A673 (cell line): ENCODE measurements at regions not wholly inside any gene's neighbourhood (a gene's known extent, or its start where the extent isn't known, plus 50 kb on each side); places are given as distances from the start of the nearest gene placed in this dataset.

ENCODE experiments used
- BruUV-seq: library from RNA; stranded (reverse); fragments of 400-500 nt; replicated peaks from 2 replicates; lab custom pipeline; 2021; lab: Mats Ljungman, UMichigan
- CTCF ChIA-PET: fragments of 300-600 bp; sonication (Branson Sonifier 250); formaldehyde crosslinking; loops from one replicate; lab custom pipeline; 2022; ENCODE audit warnings: antibody characterized with exemption; lab: Charles Lee
- POLR2A ChIA-PET: fragments of 300-600 bp; sonication (Branson Sonifier 250); formaldehyde crosslinking; loops from one replicate; lab custom pipeline; 2022; ENCODE audit warnings: antibody characterized with exemption; ENCODE audit not compliant: low non-redundant PET; lab: Charles Lee
- DNase-seq: peaks from one replicate; pipeline ENCODE4 v3.0.0-alpha.2; 2015; ENCODE audit warnings: low spot score
- H3K27ac ChIP-seq: fragments of 200-600 bp; sonication (generic); 2 replicates; pipeline ENCODE4 v1.5.1; 2016; ENCODE audit warnings: mixed run types, low read depth, mild to moderate bottlenecking, mixed read lengths, antibody characterized with exemption, low read length; ENCODE audit not compliant: poor library complexity, severe bottlenecking
- H3K27me3 ChIP-seq: fragments of 200-600 bp; sonication (generic); replicated peaks from 2 replicates; pipeline ENCODE4 v1.6.1; 2017; ENCODE audit warnings: mixed run types, low read depth, mild to moderate bottlenecking, mixed read lengths, antibody characterized with exemption, low read length; ENCODE audit not compliant: insufficient read depth, poor library complexity
- H3K36me3 ChIP-seq: fragments of 200-600 bp; sonication (generic); 2 replicates; pipeline ENCODE4 v1.6.1; 2016; ENCODE audit warnings: mixed run types, mild to moderate bottlenecking, mixed read lengths, antibody characterized with exemption, low read length; ENCODE audit not compliant: insufficient read depth, poor library complexity, severe bottlenecking
- H3K4me1 ChIP-seq: fragments of 200-600 bp; sonication (generic); 2 replicates; pipeline ENCODE4 v1.6.1; 2017; ENCODE audit warnings: mixed run types, mild to moderate bottlenecking, mixed read lengths, antibody characterized with exemption, low read length; ENCODE audit not compliant: insufficient read depth, poor library complexity, severe bottlenecking
- H3K4me3 ChIP-seq: fragments of 200-600 bp; sonication (generic); 2 replicates; pipeline ENCODE4 v1.5.1; 2016; ENCODE audit warnings: low read depth, mixed run types, mild to moderate bottlenecking, mixed read lengths, low read length; ENCODE audit not compliant: poor library complexity, severe bottlenecking
- H3K9me3 ChIP-seq: fragments of 200-600 bp; sonication (generic); 2 replicates; pipeline ENCODE4 v1.6.1; 2016; ENCODE audit warnings: mixed run types, low read depth, mild to moderate bottlenecking, mixed read lengths, antibody characterized with exemption, low read length; ENCODE audit not compliant: poor library complexity, severe bottlenecking
- CTCF ChIP-seq: fragments of 300-800, 200-600 bp; sonication (generic); conservative IDR thresholded peaks from 2 replicates; pipeline ENCODE4 v1.5.1; 2017; ENCODE audit warnings: low read depth, mild to moderate bottlenecking, antibody characterized with exemption, low read length, moderate library complexity, mixed read lengths
- EZH2 ChIP-seq: fragments of 200-600 bp; sonication (generic); IDR thresholded peaks from 2 replicates; pipeline ENCODE4 v1.6.1; 2017; ENCODE audit warnings: borderline replicate concordance, low read depth, mild to moderate bottlenecking, mixed read lengths, antibody characterized with exemption, low read length; ENCODE audit not compliant: poor library complexity, severe bottlenecking
- intact Hi-C: fragments of 100-400 bp; cut with micrococcal nuclease; formaldehyde crosslinking; loops from one replicate; pipeline ENCODE4 v1.10.0; 2022; ENCODE audit not compliant: unreplicated experiment

GRCh38 chrX:15072880-15073279, 197.0 kb downstream of the ASB9 start:
- intact Hi-C loops = no loop called here
- TF ChIP-seq CTCF = no peak
- no peak for TF ChIP-seq EZH2
- no TSS peak for BruUV-seq
- no peak for DNase-seq
- ChIA-PET CTCF (no interaction called here), POLR2A (no interaction called here)
- no peak overlapping the region for H3K27ac ChIP-seq
- H3K4me3 ChIP-seq = no peak overlapping the region
- no peaks in the 10 kb centered on the region for H3K36me3 ChIP-seq
- no peaks in the 10 kb centered on the region for H3K27me3 ChIP-seq
- no peaks in the 10 kb centered on the region for H3K4me1 ChIP-seq
- no peaks in the 10 kb centered on the region for H3K9me3 ChIP-seq

- Histone ChIP-seq H3K36me3 (no peaks in the 10 kb centered on the region), H3K4me1 (no peaks in the 10 kb centered on the region), H3K4me3 (no peak overlapping the region), H3K9me3 (no peaks in the 10 kb centered on the region), H3K27me3 (no peaks in the 10 kb centered on the region), H3K27ac (no peak overlapping the region)
- no TSS peak for BruUV-seq
- ChIA-PET POLR2A (no interaction called here), CTCF (no interaction called here)
- intact Hi-C loops = no loop called here
- no peak for DNase-seq
- TF ChIP-seq CTCF = no peak
- no peak for TF ChIP-seq EZH2
These were observed 197.6 kb downstream of the ASB9 start for GRCh38 chrX:15072259-15072658.

- CTCF ChIA-PET = no interaction called here
- intact Hi-C loops = no loop called here
- H3K36me3 ChIP-seq = no peaks in the 10 kb centered on the region
- TF ChIP-seq CTCF (no peak), EZH2 (no peak)
- no peaks in the 10 kb centered on the region for H3K4me1 ChIP-seq
- POLR2A ChIA-PET = no interaction called here
- H3K27ac ChIP-seq = no peak overlapping the region
- no peak overlapping the region for H3K4me3 ChIP-seq
- DNase-seq = no peak
- BruUV-seq = no TSS peak
- H3K27me3 ChIP-seq = no peaks in the 10 kb centered on the region
- no peaks in the 10 kb centered on the region for H3K9me3 ChIP-seq
These were observed 186.3 kb downstream of the MOSPD2 start for GRCh38 chrX:15059474-15059873.
